ENCODE measurements at regions not wholly inside any gene's neighbourhood (a gene's known extent, or its start where the extent isn't known, plus 50 kb on each side); places are given as distances from the start of the nearest gene placed in this dataset.

- TF ChIP-seq RXRA (IDR thresholded peaks at IDR 0.05; ENCODE audit: borderline replicate concordance, low read depth) (no peak), FOXM1 (IDR thresholded peaks at IDR 0.05; ENCODE audit: low read depth) (no peak), SIN3A (IDR thresholded peaks at IDR 0.05; ENCODE audit: borderline replicate concordance, low read depth, low read length) (no peak), RAD21 (IDR thresholded peaks at IDR 0.05; ENCODE audit: low read length) (no peak), GATA2 (CRISPR knock-in tag; IDR thresholded peaks at IDR 0.05) (no peak), FOSL2 (IDR thresholded peaks at IDR 0.05; ENCODE audit: borderline replicate concordance, low read depth) (no peak), MXI1 (IDR thresholded peaks at IDR 0.05; ENCODE audit: low read depth, low read length) (no peak), CHD2 (IDR thresholded peaks at IDR 0.05; ENCODE audit: low read length, partially characterized antibody) (no peak), POLR2AphosphoS5 (IDR thresholded peaks at IDR 0.05; ENCODE audit: low read depth, low read length) (no peak), JUND (IDR thresholded peaks at IDR 0.05) (no peak), USF1 (IDR thresholded peaks at IDR 0.05; ENCODE audit: borderline replicate concordance, low read depth) (no peak), GABPA (IDR thresholded peaks at IDR 0.05; ENCODE audit: low read depth) (no peak), TEAD4 (IDR thresholded peaks at IDR 0.05; ENCODE audit: borderline replicate concordance, insufficient read depth) (no peak), MEF2A (IDR thresholded peaks at IDR 0.05; ENCODE audit: borderline replicate concordance, low read depth) (no peak), NFIC (IDR thresholded peaks at IDR 0.05; ENCODE audit: borderline replicate concordance) (no peak)
- TF ChIP-seq, protein P1, sequence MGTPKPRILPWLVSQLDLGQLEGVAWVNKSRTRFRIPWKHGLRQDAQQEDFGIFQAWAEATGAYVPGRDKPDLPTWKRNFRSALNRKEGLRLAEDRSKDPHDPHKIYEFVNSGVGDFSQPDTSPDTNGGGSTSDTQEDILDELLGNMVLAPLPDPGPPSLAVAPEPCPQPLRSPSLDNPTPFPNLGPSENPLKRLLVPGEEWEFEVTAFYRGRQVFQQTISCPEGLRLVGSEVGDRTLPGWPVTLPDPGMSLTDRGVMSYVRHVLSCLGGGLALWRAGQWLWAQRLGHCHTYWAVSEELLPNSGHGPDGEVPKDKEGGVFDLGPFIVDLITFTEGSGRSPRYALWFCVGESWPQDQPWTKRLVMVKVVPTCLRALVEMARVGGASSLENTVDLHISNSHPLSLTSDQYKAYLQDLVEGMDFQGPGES (IDR thresholded peaks at IDR 0.05; ENCODE audit: low read depth, low read length), result no peak
- TF ChIP-seq, protein P2, sequence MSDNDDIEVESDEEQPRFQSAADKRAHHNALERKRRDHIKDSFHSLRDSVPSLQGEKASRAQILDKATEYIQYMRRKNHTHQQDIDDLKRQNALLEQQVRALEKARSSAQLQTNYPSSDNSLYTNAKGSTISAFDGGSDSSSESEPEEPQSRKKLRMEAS (IDR thresholded peaks at IDR 0.05; ENCODE audit: low read depth), result no peak
- WGBS (ENCODE audit: low lambda C conversion rate), result 17% methylated on average over 4 of the region's 4 CpGs
- ChIA-PET POLR2A (no interaction called here), CTCF (interaction anchor here (1.3 kb wide), 1 partner anchor 16 kb away, joined by 3 read pairs; no protein-coding TSS in a partner anchor)
- Histone ChIP-seq H2AFZ (ENCODE audit: low read depth) (no peak overlapping the region), H3F3A (replicated peaks; ENCODE audit: insufficient read depth) (no peaks in the 10 kb centered on the region), H3K4me1 (ENCODE audit: control insufficient read depth in 1 of 2, insufficient read depth in 2 of 2, low read depth in 1 of 2, low read length in 1 of 2) (no peaks in the 10 kb centered on the region; a peak in 1 of 4 replicates), H3K9ac (no peak overlapping the region), H3K9me2 (no peaks in the 10 kb centered on the region), H3K4me2 (no peak overlapping the region), H3K79me2 (ENCODE audit: insufficient read depth) (no peaks in the 10 kb centered on the region), H4K20me1 (ENCODE audit: insufficient read depth) (no peaks in the 10 kb centered on the region), H3K27me3 (ENCODE audit: insufficient read depth) (no peaks in the 10 kb centered on the region), H3K9me3 (no peaks in the 10 kb centered on the region), H3K27ac (ENCODE audit: low read depth in 2 of 2, low read length in 1 of 2) (no peak overlapping the region), H3K4me3 (ENCODE audit: low read depth in 2 of 2, low read length in 1 of 2) (no peak overlapping the region), H3K36me3 (replicated peaks in 1 of 2; ENCODE audit: control insufficient read depth in 1 of 2, insufficient read depth in 2 of 2, low read length in 1 of 2) (no peaks in the 10 kb centered on the region)
- no peak for DNase-seq
These were observed 328.9 kb downstream of the NUF2 start for GRCh38 chr1:163650624-163651023.

- H3K27ac ChIP-seq (ENCODE audit: low read depth in 2 of 2, low read length in 1 of 2), result no peak overlapping the region
- no peak for DNase-seq
- H3K79me2 ChIP-seq (ENCODE audit: insufficient read depth), result no peaks in the 10 kb centered on the region
- TF ChIP-seq SMC3 (IDR thresholded peaks at IDR 0.05; ENCODE audit: low read depth, low read length) (no peak), MXI1 (IDR thresholded peaks at IDR 0.05; ENCODE audit: low read depth, low read length) (no peak), RFX5 (IDR thresholded peaks at IDR 0.05; ENCODE audit: low read length) (no peak), TEAD4 (IDR thresholded peaks at IDR 0.05; ENCODE audit: borderline replicate concordance, insufficient read depth) (no peak), CHD2 (IDR thresholded peaks at IDR 0.05; ENCODE audit: low read length, partially characterized antibody) (no peak), MEF2A (IDR thresholded peaks at IDR 0.05; ENCODE audit: borderline replicate concordance, low read depth) (no peak), GATA2 (CRISPR knock-in tag; IDR thresholded peaks at IDR 0.05) (no peak)
- TF ChIP-seq, protein P1 (IDR thresholded peaks at IDR 0.05; ENCODE audit: low read depth, low read length), result no peak
- H3K4me2 ChIP-seq, result no peak overlapping the region
- CTCF ChIA-PET, result no interaction called here
- no peaks in the 10 kb centered on the region for H3K27me3 ChIP-seq (ENCODE audit: insufficient read depth)
- no peaks in the 10 kb centered on the region for H3K36me3 ChIP-seq (replicated peaks in 1 of 2; ENCODE audit: control insufficient read depth in 1 of 2, insufficient read depth in 2 of 2, low read length in 1 of 2)
- no peak overlapping the region for H3K4me3 ChIP-seq (ENCODE audit: low read depth in 2 of 2, low read length in 1 of 2)
- no peak overlapping the region for H3K9ac ChIP-seq
- no peaks in the 10 kb centered on the region for H3F3A ChIP-seq (replicated peaks; ENCODE audit: insufficient read depth)
- H2AFZ ChIP-seq (ENCODE audit: low read depth), result no peak overlapping the region
- no peaks in the 10 kb centered on the region for H3K9me2 ChIP-seq
- no peaks in the 10 kb centered on the region for H3K9me3 ChIP-seq
- POLR2A ChIA-PET, result no interaction called here
- H4K20me1 ChIP-seq (ENCODE audit: insufficient read depth), result no peaks in the 10 kb centered on the region
- H3K4me1 ChIP-seq (ENCODE audit: control insufficient read depth in 1 of 2, insufficient read depth in 2 of 2, low read depth in 1 of 2, low read length in 1 of 2), result no peaks in the 10 kb centered on the region; a peak in 2 of 4 replicates
These were observed 330.7 kb downstream of the NUF2 start for GRCh38 chr1:163652441-163652840.

All from SK-N-SH (cell line).